NCI-H1436 (cell line): ENCODE measurements at regions not wholly inside any gene's neighbourhood (a gene's known extent, or its start where the extent isn't known, plus 50 kb on each side); places are given as distances from the start of the nearest gene placed in this dataset.

Experiments used
- DNase-seq: peaks from one replicate; lab custom pipeline; 2025; lab: John Stamatoyannopoulos, UW

DNA sequence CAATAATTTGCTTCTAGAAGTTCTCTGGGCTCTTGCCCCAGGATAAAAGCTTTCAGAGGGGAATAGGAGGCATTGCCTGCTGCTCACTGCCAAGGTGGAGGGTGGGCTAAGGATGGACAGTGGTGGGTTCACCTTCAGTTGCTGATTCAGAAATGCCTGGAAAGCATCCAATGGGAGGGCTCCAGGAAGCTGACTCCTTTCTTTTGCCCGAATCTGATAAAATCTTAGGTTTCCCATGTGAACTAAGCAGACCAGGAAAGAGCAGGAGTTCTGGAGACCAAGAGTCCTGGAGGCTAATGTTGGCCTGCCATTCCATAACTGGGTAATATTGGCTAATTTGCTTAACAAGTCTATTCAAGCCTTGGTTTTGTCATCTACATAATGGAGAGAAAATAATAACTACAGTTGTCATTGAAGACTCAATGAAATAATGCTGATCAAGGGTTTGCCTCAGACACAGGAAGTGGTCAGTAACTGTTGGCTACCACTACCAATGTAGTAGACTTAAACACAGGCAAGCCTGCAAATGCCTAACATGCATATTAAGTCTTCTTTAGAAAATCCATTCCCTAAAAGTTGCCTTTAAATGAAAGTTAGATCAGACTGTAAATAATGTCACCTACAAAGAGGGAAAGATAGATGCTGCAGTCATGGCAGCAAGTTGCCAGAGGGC lies 528.4 kb upstream of the NBEA start:
- DNase-seq, result no peak

DNA sequence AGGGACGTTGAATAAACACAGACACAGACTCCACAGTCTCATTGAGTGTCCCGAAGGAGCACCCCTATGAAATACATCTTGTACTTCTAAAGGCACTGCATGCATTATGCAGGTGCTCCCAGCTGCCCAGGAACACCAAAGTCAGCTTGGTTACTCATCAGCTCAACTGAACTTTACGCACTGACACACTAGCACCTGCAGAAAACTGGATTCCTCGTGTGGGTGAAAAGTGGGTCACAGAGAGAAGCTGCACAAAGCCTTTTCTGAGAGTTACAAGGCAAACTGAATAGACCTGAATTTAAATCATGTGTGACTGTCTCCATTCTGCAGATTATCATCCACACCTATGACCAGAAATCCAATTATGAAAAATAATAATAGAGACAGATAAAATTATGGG lies 527.5 kb upstream of the NBEA start:
- no peak for DNase-seq

DNA sequence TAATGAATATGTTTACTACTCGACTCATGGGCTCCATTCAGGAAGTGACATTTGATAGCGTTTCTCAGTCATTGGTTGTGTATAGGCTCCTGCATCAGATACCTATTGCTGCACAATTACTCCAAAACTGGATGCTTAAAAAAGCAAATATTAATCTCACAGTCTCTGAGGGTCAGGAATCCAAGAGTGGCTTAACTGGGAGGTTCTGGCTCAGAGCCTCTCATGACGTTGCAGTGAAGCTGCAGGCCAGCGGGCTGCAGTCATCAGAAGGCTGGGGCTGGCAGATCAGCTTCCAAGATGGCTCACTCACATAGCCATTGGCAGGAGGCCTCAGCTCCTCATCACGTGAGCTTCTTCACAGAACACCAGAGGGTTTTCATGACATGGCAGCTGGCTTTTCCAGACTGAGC lies 525.1 kb upstream of the NBEA start:
- DNase-seq, result no peak

DNA sequence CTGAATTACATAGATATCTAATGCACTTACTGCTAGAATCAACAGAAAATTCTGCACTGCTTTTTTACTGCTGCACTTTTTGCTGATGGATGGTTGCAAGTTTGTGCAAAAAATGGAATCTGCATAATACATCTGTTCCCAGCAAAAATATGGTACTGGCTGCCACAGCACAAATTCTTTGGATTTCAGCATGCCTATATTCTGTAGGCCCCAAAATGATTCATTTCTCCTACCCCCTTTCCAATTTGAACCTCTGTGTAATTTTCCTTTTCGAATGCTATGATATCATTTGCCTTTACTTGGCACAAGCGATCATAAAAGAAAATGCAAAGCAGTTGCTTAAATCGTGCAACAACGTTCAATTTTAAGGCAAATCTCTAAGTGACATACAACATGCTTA lies 524.2 kb upstream of the NBEA start:
- DNase-seq, result no peak

DNA sequence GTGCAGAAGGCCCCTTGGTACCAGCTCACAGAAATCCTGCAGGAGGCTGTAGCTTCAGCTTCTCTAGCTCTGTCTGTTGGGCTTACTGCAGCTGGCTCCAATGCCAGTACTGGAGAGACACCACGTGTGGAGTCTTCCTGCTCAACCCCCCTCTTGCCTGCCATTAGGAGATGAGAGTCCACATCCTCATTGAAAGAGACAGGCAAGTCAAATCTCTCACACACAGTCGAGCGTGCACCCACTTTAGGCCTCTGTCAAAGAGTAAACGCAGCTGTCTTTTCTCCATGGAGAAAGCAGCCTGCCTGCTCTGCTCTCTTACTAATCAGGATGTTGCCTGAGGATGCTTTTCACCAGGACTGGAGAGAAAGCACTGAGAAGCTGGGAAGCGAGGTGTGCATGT lies 523.0 kb upstream of the NBEA start:
- DNase-seq, result no peak

DNA sequence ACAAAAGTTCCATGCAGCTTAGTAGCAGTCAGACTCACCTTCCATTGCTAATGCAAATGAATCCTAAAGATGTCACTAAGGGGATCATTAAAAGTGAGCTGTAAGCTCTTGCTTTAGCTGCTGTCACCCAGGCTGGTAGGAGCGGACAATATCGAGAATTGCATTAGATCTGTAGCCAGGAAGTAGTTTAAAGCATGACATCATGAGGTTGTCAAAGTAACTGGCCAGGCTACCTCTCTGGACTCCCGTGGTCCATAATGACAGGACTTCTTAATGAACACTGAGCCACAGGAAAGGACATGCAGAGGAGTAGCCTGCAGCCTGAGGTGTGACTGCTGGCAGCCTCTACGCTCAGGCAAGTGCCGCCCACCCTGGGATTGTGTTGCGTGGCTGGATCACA lies 522.3 kb upstream of the NBEA start:
- no peak for DNase-seq

DNA sequence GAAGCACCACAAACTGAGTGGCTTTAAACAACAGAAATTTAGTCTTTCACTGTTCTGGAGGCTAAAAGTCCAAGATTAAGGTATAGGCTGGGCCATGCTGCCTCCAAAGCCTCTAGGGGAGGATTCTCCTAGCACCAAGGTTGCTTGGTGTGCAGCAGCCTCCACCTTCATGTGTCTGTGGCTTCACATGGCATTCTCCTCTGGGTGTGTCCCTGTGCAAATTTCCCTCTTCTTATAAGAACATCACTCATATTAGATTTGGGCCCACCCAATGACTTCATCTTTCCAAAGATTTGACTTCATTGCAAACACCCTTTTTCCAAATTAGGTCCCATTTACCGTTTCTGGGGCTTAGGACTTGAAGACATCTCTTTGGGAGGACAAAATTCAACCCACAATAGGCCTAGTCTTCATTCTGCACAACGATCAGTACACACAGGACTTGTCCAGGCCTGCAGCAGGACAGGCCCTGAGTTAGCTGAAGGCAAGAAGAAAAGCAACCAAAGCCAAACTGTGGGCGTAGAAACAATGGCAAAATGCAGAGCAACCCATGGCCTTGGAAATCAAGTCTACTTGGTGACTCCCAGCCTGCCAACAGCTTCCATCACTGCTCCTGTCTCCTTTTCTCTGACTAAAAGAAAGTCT lies 521.2 kb upstream of the NBEA start:
- no peak for DNase-seq

DNA sequence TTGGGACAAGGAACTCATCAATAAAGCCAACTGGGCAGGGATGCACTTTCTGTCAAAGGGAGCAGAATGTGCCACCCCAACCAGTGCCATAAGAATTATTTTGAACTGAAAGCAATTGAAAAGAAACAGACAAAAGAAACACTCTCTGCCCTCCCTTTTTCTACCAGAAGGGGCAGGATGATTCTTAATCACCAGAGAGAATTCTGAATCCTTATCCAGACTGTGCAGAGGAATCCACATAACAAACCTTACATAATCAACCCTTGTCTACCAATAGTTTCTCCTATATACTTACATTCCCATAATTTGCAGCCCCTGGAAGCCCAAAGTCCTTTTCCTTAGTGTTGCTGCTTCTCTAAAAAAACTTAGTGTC lies 520.7 kb upstream of the NBEA start:
- no peak for DNase-seq

DNA sequence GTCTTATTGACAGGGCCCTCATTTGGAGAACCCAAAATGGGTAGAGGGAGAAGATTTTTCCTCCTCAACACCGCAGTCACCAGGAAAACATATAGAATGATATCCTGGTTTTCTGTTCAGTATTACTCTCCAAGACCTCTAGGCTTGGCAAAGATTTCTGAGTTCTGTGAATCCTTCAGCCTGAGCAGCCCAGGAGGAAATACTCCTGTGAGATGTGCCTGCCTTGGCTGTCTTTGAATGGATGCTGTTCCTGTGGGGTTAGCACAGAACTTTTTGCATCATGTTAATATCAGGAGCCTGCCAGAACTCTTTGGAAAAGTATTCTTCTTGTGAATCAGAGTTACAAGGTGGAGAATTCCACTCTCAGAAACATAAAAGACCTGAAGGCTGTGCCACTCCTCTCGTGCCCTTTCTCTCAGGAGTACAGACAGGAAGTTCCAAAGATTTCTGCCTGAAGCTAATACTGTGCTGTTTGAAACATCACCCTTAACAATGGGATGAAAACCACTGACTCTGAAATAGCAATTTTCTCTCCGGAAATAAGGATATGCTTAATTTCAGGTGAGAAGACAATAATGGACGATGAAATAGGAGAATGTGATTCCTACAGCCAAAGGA lies 520.1 kb upstream of the NBEA start:
- DNase-seq, result no peak

DNA sequence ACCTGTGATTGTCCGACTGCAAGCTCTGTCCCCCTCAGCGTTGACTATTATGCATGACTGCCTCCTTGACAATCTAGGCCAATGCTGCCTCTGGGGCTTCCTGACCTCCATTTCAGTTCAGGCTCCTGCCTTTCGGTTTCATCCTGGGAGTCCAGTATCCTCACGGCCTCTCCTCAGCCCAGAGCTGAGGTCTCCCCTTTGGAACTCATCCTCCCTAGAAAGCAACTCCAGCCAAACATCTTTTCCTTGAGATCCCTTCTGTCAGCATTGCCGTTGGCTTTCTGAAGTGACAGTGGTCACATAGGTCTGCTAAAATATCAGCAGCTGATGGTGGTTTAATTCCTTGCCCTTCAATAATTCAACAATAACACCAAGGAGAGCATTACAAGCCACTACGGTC lies 519.1 kb upstream of the NBEA start:
- DNase-seq, result no peak

DNA sequence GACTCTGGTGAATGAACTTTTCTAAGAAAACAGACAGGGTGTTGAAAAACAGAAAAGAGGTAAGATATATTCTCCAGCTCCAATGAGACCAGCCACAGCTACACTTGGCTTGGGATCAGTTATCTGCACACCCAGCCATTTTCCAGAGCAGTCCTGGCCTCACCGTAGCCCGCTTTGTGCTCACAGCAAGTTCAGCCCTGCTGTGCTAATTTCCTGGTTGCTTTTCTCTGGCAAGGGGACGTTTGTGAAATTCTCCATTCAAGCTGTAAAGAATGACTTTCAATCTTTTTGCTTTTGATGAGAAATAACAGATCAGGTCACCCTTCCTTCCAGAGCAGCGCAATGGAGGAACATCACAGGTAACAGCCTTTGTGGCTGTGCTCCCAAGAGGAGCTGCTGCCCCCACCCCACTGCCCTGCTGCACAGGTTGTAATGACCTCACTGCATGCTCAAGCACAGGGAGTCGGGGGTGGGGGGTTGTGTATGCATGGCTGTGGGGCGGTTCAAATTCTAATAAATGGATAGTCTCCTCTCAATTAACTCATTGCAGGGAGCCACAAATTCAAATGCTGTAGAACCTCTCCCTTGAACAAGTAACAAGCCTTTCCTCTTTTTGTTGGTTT lies 516.6 kb upstream of the NBEA start:
- no peak for DNase-seq

DNA sequence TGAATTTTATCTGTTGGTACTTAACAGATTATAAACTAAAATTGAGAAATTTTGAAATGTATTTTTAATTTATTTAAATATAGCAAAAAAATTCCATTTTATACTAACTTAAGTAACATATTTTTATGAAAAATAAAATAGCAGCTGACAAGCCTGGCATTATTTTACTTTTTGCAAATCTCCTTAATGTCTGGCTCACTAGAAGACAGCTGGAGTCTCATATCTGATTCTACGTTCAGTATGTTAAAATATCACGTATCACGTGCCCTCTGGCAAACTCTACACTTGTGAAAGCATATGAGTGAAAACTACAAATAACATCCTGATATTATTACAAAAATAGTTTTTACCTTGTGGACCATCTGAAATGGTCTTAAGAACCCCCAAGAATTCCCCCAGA lies 513.2 kb upstream of the NBEA start:
- no peak for DNase-seq

DNA sequence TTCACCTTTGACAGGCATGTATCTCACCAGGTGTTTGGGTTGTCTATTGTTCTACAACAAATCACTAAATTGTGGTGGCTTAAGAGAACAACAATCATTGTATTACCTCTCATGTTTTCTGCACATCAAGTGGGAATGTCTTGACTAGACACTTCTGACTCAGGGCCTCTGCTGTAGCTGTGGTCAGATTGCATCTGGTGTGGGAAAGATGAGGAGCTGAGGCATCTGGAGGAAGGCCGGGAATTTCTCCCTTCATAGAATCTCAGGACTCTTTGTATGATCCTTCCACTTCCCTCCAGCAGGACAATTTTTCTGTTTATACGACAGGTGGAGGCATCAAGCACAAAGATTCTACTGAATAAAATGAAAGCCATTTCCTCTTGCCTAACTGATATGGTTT lies 511.8 kb upstream of the NBEA start:
- DNase-seq, result no peak

DNA sequence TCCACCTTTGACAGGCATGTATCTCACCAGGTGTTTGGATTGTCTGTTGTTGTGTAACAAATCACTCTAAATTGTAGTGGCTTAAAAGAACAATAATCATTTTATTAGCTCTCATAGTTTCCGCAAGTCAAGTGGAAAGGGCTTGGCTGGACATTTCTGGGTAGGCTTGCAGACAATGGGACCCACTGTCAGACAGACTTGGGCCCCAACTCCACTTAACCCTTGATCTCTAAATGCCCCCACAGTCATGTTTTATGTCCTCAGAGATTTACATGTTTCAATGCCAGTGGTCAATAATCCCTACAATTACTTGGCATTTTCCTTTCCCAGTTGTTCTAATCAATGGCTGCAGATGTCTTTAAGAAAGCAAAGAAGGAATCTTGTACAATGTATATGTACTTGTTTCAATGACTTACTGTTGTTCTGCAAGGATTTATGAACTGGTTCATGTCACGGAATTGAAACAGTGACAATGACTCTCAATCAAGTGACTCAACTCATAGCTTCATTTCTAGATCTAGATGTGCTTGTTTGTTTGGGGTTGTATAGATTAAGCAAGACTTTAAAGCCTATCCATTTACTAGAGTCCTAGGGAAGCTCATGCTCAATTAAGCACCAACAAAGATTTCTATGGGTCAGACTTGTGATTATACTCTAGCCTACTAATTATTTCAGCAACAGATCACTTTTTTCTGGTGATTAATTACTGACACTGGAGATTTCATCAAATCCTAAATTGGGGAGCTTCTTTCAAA lies 510.1 kb upstream of the NBEA start:
- no peak for DNase-seq

DNA sequence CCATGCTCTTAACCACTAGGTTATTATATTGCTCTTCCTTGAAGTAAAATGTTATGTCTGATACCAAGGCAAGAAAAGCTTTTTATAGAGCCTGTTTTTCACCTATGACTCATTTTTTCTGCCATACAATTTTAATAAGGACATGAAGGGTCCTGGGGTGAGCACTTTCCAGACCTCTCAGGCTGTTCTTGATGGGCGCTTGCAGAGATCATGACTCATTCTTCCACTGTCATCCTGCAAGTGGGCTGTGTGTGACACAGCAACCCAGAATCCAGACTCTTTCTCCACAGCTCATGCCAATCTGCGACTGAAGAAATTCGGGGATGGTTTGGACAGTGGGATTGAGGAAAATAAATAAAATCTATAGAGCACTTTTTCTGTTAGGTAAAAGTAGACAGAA lies 506.7 kb upstream of the NBEA start:
- no peak for DNase-seq

DNA sequence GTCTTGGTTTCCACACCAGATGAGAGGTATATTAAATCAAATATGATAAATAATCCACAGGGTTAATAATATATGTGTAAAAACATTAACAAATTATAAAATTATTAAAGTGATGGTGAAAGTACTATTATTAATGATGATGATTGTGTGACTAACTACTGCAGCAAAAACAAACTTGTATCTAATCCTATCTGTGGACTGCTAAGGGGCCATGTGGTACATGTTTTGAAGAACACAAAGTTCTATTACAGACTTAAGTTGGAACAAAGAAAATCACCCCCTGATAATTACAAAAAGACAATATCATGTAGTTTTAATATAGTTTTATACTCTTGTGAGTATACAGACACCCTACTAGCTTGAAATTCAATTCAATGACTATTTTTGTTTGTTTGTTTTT lies 504.2 kb upstream of the NBEA start:
- no peak for DNase-seq

DNA sequence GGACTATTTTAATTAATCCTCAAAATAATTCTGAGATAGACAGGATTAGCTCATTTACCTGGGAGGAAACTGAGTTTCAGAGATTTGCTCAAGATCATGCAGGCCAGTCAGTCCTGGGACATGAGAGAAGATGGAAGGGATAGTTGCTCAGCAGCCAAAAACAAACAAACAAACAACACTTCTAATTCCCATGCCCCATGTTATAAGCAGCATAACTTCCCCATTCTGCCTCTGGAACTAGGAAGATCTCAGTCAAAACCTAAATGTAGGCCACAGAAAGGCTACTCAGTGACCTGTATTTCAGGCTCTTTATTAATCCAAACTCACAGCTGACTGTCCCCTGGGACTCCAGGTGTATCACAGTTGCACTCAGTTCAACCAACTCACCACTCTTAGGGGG lies 489.2 kb upstream of the NBEA start:
- no peak for DNase-seq

DNA sequence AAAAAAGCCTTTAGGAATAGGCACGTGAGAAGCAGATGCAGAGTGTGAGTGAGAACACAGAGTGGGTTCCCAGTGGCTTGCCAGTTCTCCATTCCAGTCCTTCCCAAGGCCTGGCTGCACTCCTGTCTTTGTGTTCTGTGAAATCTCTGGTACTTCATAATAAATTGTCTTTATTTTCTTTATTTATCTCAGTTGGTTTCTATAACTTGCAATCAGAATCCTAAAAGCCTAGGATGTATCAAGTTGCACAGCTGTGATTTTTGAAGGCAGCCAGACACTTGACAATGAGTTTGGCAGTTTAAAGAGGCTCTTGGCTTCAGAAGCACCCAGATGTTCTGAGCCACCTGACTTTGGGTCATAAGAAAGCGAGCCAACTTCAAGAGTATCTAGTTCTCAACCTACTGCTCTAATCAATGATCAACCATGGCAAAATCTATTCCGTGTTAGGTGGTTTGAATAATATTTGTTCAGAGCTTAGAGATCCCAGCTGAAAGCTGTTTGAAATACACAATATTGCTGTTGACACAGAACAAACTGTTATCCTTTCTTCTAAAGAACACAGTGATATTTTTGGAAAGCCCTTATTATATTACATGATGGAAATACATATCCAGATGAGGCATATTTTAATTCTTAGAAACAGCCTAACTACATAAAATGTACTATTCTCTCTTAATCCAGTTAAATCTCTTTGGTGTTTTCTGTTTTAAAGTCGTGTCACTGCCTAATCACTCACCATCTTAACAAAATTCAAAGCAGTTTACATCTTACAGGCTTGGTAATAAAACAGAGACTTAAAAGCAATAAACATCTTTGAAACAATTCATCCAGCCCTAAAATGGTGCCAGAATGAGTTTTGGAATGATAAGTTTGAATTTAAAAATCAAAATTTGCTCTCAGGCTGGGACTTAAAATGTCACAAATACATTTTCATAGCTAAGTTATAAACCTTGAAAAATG lies 483.0 kb upstream of the NBEA start:
- DNase-seq, result no peak

DNA sequence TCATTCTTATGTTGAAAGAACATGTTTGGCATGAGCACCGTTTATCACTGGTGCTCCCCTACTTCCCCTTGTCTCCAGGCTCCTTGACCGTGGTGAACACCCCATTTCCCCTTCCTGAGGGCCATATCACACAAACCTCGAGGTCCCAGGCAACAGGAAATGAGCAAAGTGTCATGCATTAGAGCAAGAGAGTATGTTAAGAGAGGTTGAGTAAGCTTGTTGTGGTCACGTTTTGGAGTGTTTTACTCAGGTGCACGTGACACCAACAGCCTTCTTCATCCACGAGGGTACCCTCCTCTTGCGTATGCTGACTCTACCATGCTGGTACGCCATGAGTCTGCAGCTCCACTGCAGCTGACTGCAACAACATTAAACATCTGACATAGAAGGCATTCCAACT lies 482.2 kb upstream of the NBEA start:
- no peak for DNase-seq

DNA sequence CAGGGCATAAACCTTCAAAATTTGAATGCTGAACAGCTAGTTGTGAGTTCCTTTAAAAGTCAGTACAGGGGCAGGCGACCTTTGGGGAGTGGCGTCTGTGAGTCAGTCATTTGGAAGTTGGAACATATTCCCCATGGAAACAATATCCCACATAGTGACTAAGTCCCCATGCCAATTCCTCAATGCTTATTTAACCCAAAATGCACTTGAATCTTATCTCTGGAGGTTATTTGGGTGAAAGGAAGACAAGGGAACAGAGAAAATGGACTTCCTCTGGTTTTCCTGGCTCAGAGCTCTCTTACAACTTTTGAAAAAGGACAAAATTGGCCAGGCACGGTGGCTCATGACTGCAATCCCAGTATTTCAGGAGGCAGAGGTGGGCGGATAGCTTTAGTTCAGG lies 479.2 kb upstream of the NBEA start:
- no peak for DNase-seq

DNA sequence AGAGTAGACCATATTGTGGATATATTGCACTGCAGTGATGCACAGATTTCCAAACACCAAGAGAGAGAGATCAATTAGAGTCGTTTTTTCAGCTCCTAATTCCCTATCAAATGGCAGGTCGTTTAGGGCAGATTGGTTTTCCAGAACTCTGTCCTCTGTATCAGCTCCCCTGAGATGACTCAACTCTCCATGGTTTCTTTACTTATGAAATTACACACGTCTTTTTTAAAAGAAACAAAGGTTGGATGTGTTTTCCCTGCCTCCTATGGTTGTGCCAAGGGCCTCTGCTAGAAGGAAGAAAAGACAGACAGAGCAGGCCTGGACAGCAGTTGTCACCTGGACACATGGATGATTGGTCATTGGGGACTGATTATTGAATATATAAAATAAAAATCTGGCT lies 478.1 kb upstream of the NBEA start:
- no peak for DNase-seq
